Keratinocyte (primary cell): ENCODE measurements at regions not wholly inside any gene's neighbourhood (a gene's known extent, or its start where the extent isn't known, plus 50 kb on each side); places are given as distances from the start of the nearest gene placed in this dataset.
"Not testable (repeated sequence)": the region's sequence is repeated elsewhere in the genome, so short reads cannot be mapped to it uniquely, and the experiment has no call there.

Source experiments
- DNase-seq: peaks from one replicate; pipeline ENCODE4 v3.0.0-alpha.2; 2011; ENCODE audit warnings: low read depth, missing footprints, low spot score
- FAIRE-seq: peaks from 2 replicates; lab custom pipeline; 2011; peaks lifted over from hg19 to GRCh38; lab: Jason Lieb, UNC
- H2AFZ ChIP-seq: 2 replicates; pipeline ENCODE4 v1.6.0; 2012; ENCODE audit warnings: low read length, control low read depth, inconsistent platforms; ENCODE audit not compliant: control insufficient read depth
- H3K27ac ChIP-seq: 2 replicates; pipeline ENCODE4 v1.5.1; 2011; ENCODE audit warnings: low read length; ENCODE audit not compliant: control insufficient read depth, insufficient read depth
- H3K27me3 ChIP-seq: 3 replicates; pipeline ENCODE4 v1.6.0; 2011; ENCODE audit warnings: low read length; ENCODE audit not compliant: control insufficient read depth, insufficient read depth; ENCODE audit errors: extremely low read depth
- H3K36me3 ChIP-seq, 2 experiments: 2 replicates in 1 of 2; 3 replicates in 1 of 2; pipeline ENCODE4 v1.5.1; 2011; ENCODE audit warnings: low read length in 2 of 2, mild to moderate bottlenecking in 1 of 2; ENCODE audit not compliant: control insufficient read depth in 2 of 2, insufficient read depth in 2 of 2; ENCODE audit errors: extremely low read depth in 1 of 2
- H3K4me1 ChIP-seq: 3 replicates; pipeline ENCODE4 v1.5.1; 2011; ENCODE audit warnings: low read length; ENCODE audit not compliant: control insufficient read depth, insufficient read depth; ENCODE audit errors: extremely low read depth
- H3K4me2 ChIP-seq: 3 replicates; pipeline ENCODE4 v1.6.0; 2011; ENCODE audit warnings: low read depth, low read length; ENCODE audit not compliant: control insufficient read depth, insufficient read depth; ENCODE audit errors: extremely low read depth
- H3K4me3 ChIP-seq, 3 experiments: fragments of 200-600 bp in 1 of 3; sonication (generic) in 1 of 3; 2 replicates in 2 of 3; 3 replicates in 1 of 3; pipeline ENCODE4 v1.5.1; 2011 to 2016; ENCODE audit warnings: low read length in 3 of 3, mild to moderate bottlenecking in 3 of 3, control low read depth in 2 of 3, inconsistent platforms in 1 of 3, low read depth in 1 of 3, mixed read lengths in 1 of 3, mixed run types in 1 of 3, moderate library complexity in 1 of 3; ENCODE audit not compliant: control insufficient read depth in 2 of 3, insufficient read depth in 2 of 3; ENCODE audit errors: extremely low read depth in 1 of 3
- H3K79me2 ChIP-seq: 2 replicates; pipeline ENCODE4 v1.6.0; 2012; ENCODE audit warnings: low read length; ENCODE audit not compliant: control insufficient read depth, insufficient read depth
- H3K9ac ChIP-seq: 3 replicates; pipeline ENCODE4 v1.6.0; 2011; ENCODE audit warnings: low read length; ENCODE audit not compliant: control insufficient read depth, insufficient read depth; ENCODE audit errors: extremely low read depth
- H3K9me1 ChIP-seq: 3 replicates; pipeline ENCODE4 v1.6.0; 2011; ENCODE audit warnings: low read length; ENCODE audit not compliant: control insufficient read depth, insufficient read depth; ENCODE audit errors: extremely low read depth
- H3K9me3 ChIP-seq: 2 replicates; pipeline ENCODE4 v1.5.1; 2012; ENCODE audit warnings: low read depth, low read length; ENCODE audit not compliant: control insufficient read depth
- H4K20me1 ChIP-seq: 3 replicates; pipeline ENCODE4 v1.6.0; 2011; ENCODE audit warnings: low read length; ENCODE audit not compliant: control insufficient read depth, insufficient read depth; ENCODE audit errors: extremely low read depth
- EZH2 ChIP-seq: IDR thresholded peaks from one replicate; pipeline ENCODE4 v1.6.1; 2012; ENCODE audit warnings: inconsistent platforms, mild to moderate bottlenecking, low read length, moderate library complexity
- dilution Hi-C: fragments of 300-500 bp; cut with MboI; formaldehyde crosslinking; loops from one replicate; pipeline ENCODE4 v1.7.0; 2020; ENCODE audit warnings: low sequenced_read_pairs; ENCODE audit not compliant: extremely low pct_ligation_motif_present
- TF ChIP-seq, protein P1 (sequence below), 3 experiments: IDR thresholded peaks in 1 of 3; conservative IDR thresholded peaks in 1 of 3; optimal IDR thresholded peaks in 1 of 3; 2 replicates in 2 of 3; 3 replicates in 1 of 3; pipeline versions ENCODE3 to v1.5.1; 2011; ENCODE audit warnings: low read length in 3 of 3, mild to moderate bottlenecking in 3 of 3, moderate library complexity in 2 of 3, control low read depth in 1 of 3, inconsistent platforms in 1 of 3; ENCODE audit not compliant: insufficient read depth in 2 of 3; ENCODE audit errors: extremely low read depth in 1 of 3

DNA sequence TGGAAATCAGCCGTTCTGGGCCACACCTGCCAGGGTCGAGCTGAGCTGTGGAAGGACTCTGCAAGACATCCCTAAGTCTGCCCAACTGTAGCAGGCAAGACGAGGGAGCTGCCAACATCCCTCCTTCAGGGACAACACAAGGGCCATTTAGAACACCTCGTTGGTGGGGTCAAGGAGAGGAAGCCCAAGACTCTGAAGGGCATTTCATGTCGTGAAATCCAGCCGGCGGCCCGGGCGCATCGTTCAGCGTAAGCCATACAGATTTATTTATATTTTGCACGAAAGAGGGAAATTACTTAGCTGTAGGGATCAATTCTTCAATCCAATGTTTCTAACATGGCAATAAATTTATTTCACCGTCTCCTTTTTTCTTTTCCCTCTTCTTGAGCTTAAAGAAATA, 101.7 kb upstream of the ZC3H12A start:
- TF ChIP-seq, protein P1, sequence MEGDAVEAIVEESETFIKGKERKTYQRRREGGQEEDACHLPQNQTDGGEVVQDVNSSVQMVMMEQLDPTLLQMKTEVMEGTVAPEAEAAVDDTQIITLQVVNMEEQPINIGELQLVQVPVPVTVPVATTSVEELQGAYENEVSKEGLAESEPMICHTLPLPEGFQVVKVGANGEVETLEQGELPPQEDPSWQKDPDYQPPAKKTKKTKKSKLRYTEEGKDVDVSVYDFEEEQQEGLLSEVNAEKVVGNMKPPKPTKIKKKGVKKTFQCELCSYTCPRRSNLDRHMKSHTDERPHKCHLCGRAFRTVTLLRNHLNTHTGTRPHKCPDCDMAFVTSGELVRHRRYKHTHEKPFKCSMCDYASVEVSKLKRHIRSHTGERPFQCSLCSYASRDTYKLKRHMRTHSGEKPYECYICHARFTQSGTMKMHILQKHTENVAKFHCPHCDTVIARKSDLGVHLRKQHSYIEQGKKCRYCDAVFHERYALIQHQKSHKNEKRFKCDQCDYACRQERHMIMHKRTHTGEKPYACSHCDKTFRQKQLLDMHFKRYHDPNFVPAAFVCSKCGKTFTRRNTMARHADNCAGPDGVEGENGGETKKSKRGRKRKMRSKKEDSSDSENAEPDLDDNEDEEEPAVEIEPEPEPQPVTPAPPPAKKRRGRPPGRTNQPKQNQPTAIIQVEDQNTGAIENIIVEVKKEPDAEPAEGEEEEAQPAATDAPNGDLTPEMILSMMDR (optimal IDR thresholded peaks at IDR 0.05 in 1 of 3, IDR thresholded peaks at IDR 0.05 in 1 of 3, conservative IDR thresholded peaks at IDR 0.05 in 1 of 3; ENCODE audit: extremely low read depth in 1 of 3, insufficient read depth in 2 of 3, low read length in 3 of 3) = no peak
- no peak for TF ChIP-seq EZH2
- Histone ChIP-seq H3K9me3 (no peaks in the 10 kb centered on the region), H2AFZ (no peak overlapping the region), H4K20me1 (no peaks in the 10 kb centered on the region), H3K36me3 (no peaks in the 10 kb centered on the region), H3K79me2 (no peaks in the 10 kb centered on the region), H3K9me1 (no peaks in the 10 kb centered on the region), H3K4me3 (no peak overlapping the region), H3K4me1 (no peaks in the 10 kb centered on the region), H3K27me3 (peaks cover 3% of the 10 kb centered on the region), H3K27ac (no peak overlapping the region), H3K4me2 (no peak overlapping the region), H3K9ac (no peak overlapping the region)
- DNase-seq = no peak
- dilution Hi-C loops = no loop called here
- FAIRE-seq = no peak

DNA sequence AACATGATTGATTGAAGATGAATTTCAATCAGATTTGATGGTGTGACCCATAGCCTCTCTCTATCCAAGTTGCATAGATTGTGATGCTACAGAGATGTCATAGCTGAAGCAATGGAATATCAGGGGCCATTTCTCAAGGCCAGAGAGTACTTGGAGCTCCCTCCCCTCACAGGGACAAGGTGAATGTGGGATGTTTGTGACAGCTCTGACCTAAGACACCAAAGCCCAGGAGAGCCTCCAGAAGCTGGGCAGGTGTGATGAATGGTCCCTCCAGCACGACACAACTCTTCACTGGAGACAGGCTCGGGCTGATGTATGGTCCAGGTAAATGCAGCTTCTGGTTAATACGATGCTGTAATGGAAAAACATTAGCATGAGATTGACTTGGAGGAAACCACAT, 101.0 kb upstream of the ZC3H12A start:
- dilution Hi-C loops = no loop called here
- Histone ChIP-seq H3K9ac (no peak overlapping the region), H3K27me3 (peaks cover 3% of the 10 kb centered on the region), H3K9me1 (no peaks in the 10 kb centered on the region), H2AFZ (no peak overlapping the region), H3K4me3 (no peak overlapping the region), H3K9me3 (no peaks in the 10 kb centered on the region), H3K36me3 (no peaks in the 10 kb centered on the region), H3K79me2 (no peaks in the 10 kb centered on the region), H3K4me1 (no peaks in the 10 kb centered on the region), H4K20me1 (no peaks in the 10 kb centered on the region), H3K4me2 (no peak overlapping the region), H3K27ac (no peak overlapping the region)
- TF ChIP-seq, protein P1 (optimal IDR thresholded peaks at IDR 0.05 in 1 of 3, IDR thresholded peaks at IDR 0.05 in 1 of 3, conservative IDR thresholded peaks at IDR 0.05 in 1 of 3; ENCODE audit: extremely low read depth in 1 of 3, insufficient read depth in 2 of 3, low read length in 3 of 3) = no peak
- no peak for TF ChIP-seq EZH2
- no peak for FAIRE-seq
- DNase-seq = no peak

DNA sequence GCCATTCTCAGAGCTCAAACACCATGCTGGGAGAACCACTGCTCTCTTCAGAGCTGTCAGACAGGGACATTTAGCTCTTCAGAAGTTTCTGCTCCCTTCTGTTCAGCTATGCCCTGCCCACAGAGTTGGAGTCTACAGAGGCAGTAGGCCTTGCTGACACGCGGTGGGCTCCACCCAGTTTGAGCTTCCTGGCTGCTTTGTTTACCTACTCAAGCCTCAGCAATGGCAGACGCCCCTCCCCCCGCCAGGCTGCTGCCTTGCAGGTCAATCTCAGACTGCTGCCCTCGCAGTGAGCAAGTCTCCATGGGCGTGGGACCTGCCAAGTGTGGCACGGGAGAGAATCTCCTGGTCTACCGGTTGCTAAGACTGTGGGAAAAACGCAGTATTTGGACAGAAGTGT, 93.8 kb upstream of the ZC3H12A start:
- H3K79me2 ChIP-seq, H3K4me3 ChIP-seq, H3K9me1 ChIP-seq, H2AFZ ChIP-seq, dilution Hi-C loops, H3K36me3 ChIP-seq, H4K20me1 ChIP-seq, FAIRE-seq, H3K27ac ChIP-seq, DNase-seq, H3K4me1 ChIP-seq, H3K9me3 ChIP-seq, H3K27me3 ChIP-seq, H3K4me2 ChIP-seq, H3K9ac ChIP-seq: not testable (repeated sequence)
